Testis (tissue), 2 donors: ENCODE measurements at regions not wholly inside any gene's neighbourhood (a gene's known extent, or its start where the extent isn't known, plus 50 kb on each side); places are given as distances from the start of the nearest gene placed in this dataset.

Experiments used
- DNase-seq: peaks from one replicate; pipeline ENCODE4 v3.0.0-alpha.2; 2019
- H3K27ac ChIP-seq, 2 donors: fragments of 200-600 bp; sonication (generic); one replicate each; pipeline ENCODE4 v1.5.1; 2019
- H3K27me3 ChIP-seq: fragments of 200-600 bp; sonication (generic); one replicate; pipeline ENCODE4 v1.5.1; 2019
- H3K36me3 ChIP-seq: fragments of 200-600 bp; sonication (generic); one replicate; pipeline ENCODE4 v1.5.1; 2017; ENCODE audit warnings: low read depth; ENCODE audit errors: missing control alignments
- H3K4me1 ChIP-seq: fragments of 200-600 bp; sonication (generic); one replicate; pipeline ENCODE4 v1.5.1; 2019
- H3K4me3 ChIP-seq, 2 donors: fragments of 200-600 bp; sonication (generic); one replicate each; pipeline ENCODE4 v1.5.1; 2017 to 2019
- H3K9me3 ChIP-seq: fragments of 200-600 bp; sonication (generic); one replicate; pipeline ENCODE4 v1.5.1; 2017
- CTCF ChIP-seq, 3 experiments: fragments of 450-650 bp in 2 of 3; fragments of 200-600 bp in 1 of 3; sonication (generic) in 1 of 3; IDR thresholded peaks; one replicate each; pipeline ENCODE4 v1.5.1; 2016 to 2019; ENCODE audit warnings: antibody characterized with exemption in 3 of 3, mild to moderate bottlenecking in 2 of 3, moderate library complexity in 1 of 3
- POLR2A ChIP-seq: fragments of 450-650 bp; IDR thresholded peaks from one replicate; pipeline ENCODE4 v1.6.1; 2017; ENCODE audit warnings: antibody characterized with exemption, mild to moderate bottlenecking, moderate library complexity
- WGBS, 2 donors: methylation state at CpG; one replicate each; pipeline ENCODE4 v1.1.5; 2018; 5-methylcytosine and 5-hydroxymethylcytosine counted together
- intact Hi-C: fragments of 100-400 bp; cut with DNase I; formaldehyde crosslinking; loops from one replicate; pipeline ENCODE4 v1.15.1; 2023; ENCODE audit warnings: low total_unique reads

- WGBS, 2 donors = 63 to 77% methylated on average over 1 of the region's 1 CpG
- no peak overlapping the region for H3K4me3 ChIP-seq
- no peaks in the 10 kb centered on the region for H3K27me3 ChIP-seq
- H3K27ac ChIP-seq = no peak overlapping the region
- no peaks in the 10 kb centered on the region for H3K36me3 ChIP-seq
- DNase-seq = no peak
- H3K4me1 ChIP-seq = no peaks in the 10 kb centered on the region
- TF ChIP-seq POLR2A = no peak
- TF ChIP-seq CTCF (IDR thresholded peaks at IDR 0.05) = no peak
- intact Hi-C loops = no loop called here
- no peaks in the 10 kb centered on the region for H3K9me3 ChIP-seq
These were observed 326.3 kb upstream of the ZNF804A start for GRCh38 chr2:184272056-184272455.

- 35 to 40% methylated on average over 2 of the region's 2 CpGs for WGBS, 2 donors
- no peaks in the 10 kb centered on the region for H3K4me1 ChIP-seq
- TF ChIP-seq POLR2A (no peak), CTCF (IDR thresholded peaks at IDR 0.05) (no peak)
- no peak overlapping the region for H3K4me3 ChIP-seq
- no peaks in the 10 kb centered on the region for H3K27me3 ChIP-seq
- no peaks in the 10 kb centered on the region for H3K9me3 ChIP-seq
- no peaks in the 10 kb centered on the region for H3K36me3 ChIP-seq
- DNase-seq = no peak
- intact Hi-C loops = no loop called here
- no peak overlapping the region for H3K27ac ChIP-seq
These were observed 303.5 kb upstream of the ZNF804A start for GRCh38 chr2:184294831-184295230.

- TF ChIP-seq POLR2A (no peak), CTCF (IDR thresholded peaks at IDR 0.05) (no peak)
- no peak overlapping the region for H3K27ac ChIP-seq
- no peaks in the 10 kb centered on the region for H3K27me3 ChIP-seq
- no peaks in the 10 kb centered on the region for H3K9me3 ChIP-seq
- H3K4me3 ChIP-seq = no peak overlapping the region
- H3K36me3 ChIP-seq = no peaks in the 10 kb centered on the region
- intact Hi-C loops = no loop called here
- WGBS, 2 donors = 88 to 91% methylated on average over 2 of the region's 2 CpGs
- no peaks in the 10 kb centered on the region for H3K4me1 ChIP-seq
- no peak for DNase-seq
These were observed 301.2 kb upstream of the ZNF804A start for GRCh38 chr2:184297085-184297484.

GRCh38 chr2:184302506-184302905 is 295.8 kb upstream of the ZNF804A start:
- DNase-seq = no peak
- TF ChIP-seq POLR2A = no peak
- no peak for TF ChIP-seq CTCF (IDR thresholded peaks at IDR 0.05)
- H3K9me3 ChIP-seq = no peaks in the 10 kb centered on the region
- H3K27ac ChIP-seq = no peak overlapping the region
- H3K4me1 ChIP-seq = no peaks in the 10 kb centered on the region
- intact Hi-C loops = no loop called here
- H3K36me3 ChIP-seq = no peaks in the 10 kb centered on the region
- H3K27me3 ChIP-seq = no peaks in the 10 kb centered on the region
- H3K4me3 ChIP-seq = no peak overlapping the region

- TF ChIP-seq CTCF (IDR thresholded peaks at IDR 0.05) = no peak
- TF ChIP-seq POLR2A = no peak
- Histone ChIP-seq H3K4me3 (no peak overlapping the region), H3K27ac (no peak overlapping the region), H3K9me3 (no peaks in the 10 kb centered on the region), H3K4me1 (no peaks in the 10 kb centered on the region), H3K27me3 (no peaks in the 10 kb centered on the region), H3K36me3 (no peaks in the 10 kb centered on the region)
- DNase-seq = no peak
- intact Hi-C loops = no loop called here
These were observed 294.3 kb upstream of the ZNF804A start for GRCh38 chr2:184304006-184304405.
